HG02588 (cell line): ENCODE measurements at regions not wholly inside any gene's neighbourhood (a gene's known extent, or its start where the extent isn't known, plus 50 kb on each side); places are given as distances from the start of the nearest gene placed in this dataset.

Experiments used
- ATAC-seq: cut with Tn5 transposase; IDR thresholded peaks from one replicate; pipeline ENCODE4 v1.9.1; 2021; ENCODE audit warnings: mild to moderate bottlenecking, moderate library complexity; ENCODE audit not compliant: unreplicated experiment

DNA sequence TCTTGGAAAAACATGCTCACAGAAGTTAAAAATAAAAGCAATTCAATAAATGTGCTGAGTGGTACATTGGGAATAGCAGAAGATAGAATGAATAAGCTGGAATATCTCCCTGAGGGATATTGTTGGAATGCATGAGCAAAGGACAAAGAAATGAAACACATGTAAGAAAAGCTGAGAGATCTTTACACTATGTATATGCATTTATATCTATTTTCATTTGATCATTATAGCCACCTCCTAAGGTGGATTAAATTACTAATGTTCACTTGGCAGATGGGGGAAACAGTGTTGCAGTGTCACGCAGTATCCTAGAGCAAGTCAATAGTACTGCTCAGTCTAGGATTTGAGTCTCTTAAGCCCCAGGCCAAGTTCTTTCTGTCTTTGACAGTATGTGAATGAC, 542.0 kb upstream of the MARCKS start:
- no peak for ATAC-seq

DNA sequence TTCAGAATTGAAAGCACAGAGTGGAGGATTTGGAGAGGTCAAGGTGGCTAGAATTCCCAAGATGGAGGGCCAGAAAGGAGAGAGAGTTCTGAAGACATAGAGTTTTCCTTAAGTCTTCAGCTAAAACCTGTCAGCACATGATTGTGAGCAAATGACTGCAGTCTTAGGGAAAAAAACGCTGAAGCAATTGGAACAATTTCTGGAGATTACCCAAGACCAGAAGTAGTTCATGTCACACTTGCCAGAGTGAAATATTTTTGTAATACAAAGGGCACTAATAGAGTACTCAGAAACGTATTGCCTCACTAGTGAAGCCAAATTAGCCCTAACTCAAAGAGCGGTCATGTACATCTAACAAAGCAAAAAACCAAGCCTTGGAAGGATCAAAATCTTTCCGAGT, 541.3 kb upstream of the MARCKS start:
- no peak for ATAC-seq

DNA sequence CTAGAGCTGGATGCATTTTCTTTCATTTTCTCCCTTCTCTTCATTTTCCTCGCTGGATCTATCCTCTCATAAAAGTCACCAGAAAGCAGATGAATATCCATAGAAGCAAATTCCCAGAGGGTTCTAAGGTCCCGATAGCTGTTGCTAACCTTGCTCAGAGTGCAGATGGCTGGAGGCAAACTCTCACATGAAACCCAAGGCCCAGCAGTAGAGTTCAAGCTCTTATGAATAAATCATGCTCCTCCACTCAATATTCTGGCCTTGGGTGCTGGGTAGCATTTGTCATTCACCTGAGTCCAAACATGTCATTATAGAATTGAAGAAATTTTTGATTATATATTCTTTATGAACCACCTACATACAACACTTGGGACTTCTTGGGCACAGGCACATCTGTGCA, 539.7 kb upstream of the MARCKS start:
- no peak for ATAC-seq

DNA sequence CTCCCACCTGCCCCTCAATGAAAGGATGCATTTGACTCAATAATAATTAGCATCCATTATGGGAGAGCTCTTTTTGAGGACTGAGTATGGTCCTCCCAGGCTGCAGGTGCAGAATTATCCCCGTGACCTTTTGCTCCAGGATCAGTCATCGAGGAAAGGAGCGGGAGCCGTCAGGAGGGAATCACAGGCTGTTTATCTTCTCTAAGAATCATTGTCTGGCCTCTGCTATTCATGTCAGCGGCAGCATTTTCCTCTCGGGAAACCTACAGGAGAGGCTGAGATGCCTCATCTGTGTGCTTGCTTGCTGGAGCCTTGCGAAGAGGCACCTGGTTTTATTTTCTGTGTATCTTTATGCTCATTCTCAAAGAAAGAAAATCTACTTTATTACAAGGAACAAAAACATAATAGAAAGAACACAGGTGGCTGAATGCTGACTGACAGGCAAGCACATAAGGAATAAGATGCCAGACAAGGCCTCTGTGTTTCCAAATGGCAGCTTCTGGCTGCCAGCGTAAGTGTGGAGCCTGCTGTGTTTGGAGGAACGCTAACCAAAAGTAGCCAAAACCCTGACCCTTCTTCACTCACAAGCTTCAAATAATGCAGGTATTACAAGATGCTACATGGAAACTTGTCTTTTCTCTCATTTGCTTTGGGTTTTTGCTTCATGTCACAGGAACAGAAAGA, 539.1 kb upstream of the MARCKS start:
- no peak for ATAC-seq

DNA sequence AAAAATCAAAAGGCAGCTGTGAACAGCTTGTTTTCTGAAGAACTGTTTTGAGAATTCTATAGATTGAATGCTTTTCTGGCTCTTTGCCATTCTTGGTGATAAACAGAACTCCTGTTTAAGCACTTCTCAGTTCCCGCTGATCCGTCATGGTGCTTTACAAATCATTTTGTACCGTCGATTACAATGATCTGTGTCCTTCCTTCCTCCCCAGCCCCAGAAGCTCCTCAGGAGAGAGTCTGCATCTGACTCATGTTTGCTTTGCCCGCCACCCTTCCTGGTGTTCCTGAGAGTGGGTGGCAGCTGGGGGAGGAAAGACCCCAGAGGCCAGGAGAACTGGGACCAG, 538.6 kb upstream of the MARCKS start:
- no peak for ATAC-seq

DNA sequence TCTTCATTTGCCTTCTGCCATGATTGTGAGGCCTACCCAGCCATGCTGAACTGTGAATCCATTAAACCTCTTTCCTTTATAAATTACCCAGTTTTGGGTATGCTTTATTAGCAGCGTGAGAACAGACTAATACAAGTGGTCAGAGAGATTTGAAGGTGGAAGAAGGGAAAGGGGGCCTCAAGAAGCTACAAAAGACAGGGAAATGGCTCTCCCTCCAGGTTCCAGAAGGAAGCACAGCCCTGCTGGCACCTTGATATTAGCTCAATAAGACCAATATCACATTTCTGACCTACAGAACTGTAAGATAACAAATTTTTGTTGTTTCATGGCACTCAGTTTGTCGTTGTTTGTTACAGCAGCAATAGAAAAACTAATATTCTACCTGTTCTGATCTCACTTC, 536.5 kb upstream of the MARCKS start:
- ATAC-seq: no peak

DNA sequence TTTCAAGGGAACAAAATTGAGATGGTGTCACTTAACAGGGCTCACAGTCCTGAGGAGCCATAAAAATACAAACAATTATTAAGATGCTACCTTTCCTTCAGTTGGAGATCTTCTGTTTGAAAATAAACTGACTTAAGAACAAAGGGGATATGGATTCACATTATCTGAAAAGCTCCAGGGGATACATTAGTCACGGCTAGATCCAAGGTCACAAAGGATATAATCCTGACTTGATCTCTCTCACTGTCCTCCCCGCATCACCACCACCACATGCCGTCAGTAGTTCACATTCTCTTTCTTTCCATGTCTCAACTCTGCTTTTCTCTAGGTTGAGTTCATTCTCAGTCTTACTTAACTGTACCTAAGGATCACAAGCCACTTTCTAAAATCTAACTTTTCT, 530.4 kb upstream of the MARCKS start:
- no peak for ATAC-seq

DNA sequence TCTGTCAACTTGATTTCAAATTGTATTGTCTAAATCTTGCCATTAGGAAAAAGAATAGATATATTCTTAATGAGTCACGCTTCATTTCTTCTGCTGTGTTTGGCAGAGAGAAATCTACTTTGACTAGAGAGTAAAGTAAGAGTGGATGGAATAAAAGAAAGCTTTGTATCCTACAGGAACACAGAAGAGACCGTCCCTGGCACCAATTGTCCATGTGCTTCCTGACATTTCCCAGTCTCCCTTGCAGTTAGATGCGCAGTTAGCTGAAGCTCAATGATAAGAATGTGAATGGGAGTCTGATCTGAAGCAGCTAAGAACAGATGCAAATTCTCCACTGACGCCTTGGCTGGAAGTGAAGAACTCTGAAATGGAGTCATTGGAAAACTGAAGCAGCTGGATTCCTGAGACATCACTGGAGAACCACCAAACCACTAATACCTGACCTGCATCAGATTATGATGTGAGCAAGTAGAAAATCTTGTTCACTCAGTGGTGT, 528.2 kb upstream of the MARCKS start:
- ATAC-seq: no peak

DNA sequence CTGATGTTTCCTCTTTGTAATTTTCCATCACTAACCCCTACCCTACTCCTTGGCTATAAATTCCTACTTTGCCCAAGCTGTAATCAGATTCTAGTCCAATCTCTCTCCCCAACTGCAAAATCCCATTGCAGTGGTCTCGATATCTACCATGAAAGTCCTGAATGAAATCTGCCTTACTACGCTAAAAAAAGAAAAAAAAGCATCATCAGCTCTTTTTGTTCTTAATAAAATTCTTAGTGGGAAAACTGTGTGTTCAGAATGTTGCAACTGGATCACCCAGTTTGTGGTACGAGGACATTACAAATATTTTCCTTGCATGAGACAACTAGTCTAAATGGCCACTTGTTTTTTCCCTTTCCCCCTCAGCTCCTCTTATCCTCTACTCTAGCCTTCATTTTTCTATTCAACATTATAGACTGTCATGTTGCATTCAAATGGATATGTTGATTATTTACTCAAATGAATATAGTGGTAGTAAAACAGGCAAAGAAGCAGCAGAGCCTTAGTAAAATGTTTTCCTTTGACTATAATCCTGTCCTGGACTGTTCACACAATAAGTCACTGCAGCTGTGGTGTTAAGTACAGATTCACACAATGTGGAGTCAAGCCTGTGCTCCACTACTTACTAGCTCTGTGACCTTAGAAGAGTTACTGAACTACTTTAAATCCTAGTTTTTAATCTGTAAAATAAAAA, 527.1 kb upstream of the MARCKS start:
- ATAC-seq: no peak

DNA sequence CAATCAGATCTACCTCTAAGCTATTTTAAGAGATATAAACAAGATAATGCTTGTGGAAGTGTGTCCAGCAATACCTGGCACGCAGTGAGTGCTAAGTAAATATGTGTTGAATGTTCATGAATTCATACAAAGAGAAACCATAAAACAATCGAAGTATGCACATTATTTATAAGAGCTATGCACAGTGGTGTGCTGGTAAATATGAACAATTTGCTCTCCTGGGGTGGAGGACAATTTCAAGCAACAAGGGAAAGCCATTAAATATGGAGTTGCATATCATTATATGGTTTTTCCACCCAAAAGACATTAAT, 526.6 kb upstream of the MARCKS start:
- ATAC-seq: no peak

DNA sequence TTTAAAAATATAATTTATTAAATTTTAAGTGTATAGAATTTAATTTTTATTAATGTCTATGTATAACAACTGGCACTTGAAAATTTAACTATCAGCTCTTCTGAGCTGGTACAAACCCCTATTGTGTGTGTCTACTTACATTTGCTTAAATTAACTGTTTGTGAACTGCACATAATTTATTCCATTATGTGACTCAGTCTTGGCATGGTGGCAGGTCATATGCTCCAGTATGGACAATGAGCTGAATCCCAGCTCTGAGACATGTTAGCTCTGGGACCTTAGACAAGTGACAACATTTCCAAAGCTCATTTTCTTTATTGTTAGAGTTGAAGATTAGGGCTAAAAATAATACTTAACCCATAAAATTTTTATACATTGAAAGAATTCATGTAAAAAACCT, 526.1 kb upstream of the MARCKS start:
- ATAC-seq: no peak

DNA sequence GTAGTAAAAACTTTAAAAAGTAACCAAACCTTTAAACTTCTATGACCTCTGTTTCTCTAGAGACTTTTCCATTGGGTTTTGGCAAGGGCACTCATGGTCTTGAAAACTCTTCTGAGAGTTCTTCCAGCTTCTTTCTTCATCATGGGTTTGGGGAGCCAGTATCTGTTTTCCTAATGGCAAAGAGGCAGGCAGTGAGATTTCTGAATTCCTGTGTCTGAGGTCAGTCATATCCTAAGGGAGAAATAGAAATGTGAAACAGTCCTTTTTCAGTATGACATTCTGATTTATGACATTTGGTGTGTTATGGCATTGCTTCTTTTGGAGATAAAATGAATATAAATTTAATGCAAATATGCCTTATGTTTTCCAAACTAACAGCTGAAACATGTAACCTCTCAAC, 518.5 kb upstream of the MARCKS start:
- no peak for ATAC-seq

DNA sequence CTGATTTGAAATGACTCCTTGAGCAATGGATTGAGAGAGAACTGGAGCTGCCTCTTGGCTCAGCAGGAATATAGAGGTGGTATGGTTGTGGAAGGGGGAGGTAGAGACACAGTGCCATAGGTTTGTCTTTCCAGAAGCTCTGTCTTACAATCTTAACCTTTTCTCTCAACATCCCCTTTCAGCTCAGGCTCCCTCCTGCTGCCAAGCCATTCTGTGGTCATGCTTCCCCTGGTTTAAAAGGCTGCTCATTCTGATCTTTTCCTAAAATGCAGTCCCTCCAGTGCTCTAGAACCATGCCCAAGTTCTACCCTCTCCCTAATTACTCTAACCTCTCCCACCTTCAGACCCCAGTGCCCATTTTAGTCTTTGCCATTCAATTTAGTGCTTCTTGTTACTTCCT, 517.9 kb upstream of the MARCKS start:
- no peak for ATAC-seq

DNA sequence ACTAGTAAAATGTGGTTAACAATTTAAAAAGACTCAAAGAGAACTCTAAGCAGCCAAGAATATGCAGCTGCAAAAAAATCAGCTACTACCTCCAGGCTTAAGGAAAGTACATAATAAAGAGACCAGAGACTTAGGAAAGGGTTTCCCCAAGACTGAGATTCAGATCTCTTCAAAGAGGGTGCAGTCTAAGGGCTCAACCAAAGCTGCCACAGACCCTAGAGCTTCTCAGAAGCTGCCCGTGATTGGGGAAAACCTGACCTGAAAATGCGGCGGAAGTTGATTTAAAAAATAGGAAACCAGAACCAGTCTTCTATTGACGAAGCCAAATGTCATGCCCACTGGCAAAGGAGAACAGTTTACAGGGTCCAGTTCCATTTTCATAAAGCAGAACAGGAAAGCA, 516.8 kb upstream of the MARCKS start:
- ATAC-seq: peak; percentile 80

DNA sequence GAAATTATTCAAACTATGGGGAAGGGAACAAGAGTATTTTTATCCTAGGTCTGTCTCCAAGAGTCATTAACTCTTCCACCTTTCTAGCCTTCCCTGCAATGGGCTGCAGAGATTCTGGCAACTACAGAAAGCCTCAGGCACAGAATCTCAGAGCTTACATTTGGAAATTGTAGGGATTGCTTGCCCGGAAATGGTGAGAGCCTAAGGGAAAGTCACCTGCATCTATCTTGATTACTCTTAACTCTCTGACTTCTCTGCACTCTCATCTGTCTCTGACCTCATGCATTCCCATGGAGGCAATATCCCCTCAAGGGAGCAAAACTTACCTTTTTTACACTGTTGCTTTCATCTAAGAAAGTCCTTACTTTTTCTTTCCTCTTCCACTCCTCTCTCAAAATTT, 513.2 kb upstream of the MARCKS start:
- no peak for ATAC-seq

DNA sequence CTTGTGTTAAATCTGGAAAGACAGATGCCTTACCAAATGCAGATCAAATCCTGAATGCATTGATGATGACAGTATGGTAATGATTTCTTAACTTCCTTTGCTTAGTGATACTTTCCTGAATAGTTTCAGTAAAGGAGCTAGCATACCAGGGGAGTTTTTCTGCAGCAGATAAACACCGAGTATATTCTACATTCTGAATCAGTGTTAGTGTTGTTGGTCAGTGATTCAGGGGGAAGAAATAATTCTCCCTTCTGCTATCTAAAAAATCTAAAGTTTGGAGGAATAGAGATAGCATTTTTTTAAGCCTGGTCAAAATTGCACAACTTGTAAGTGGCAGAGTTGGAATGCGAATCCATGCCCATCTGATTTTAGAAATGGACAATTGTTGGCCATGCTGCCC, 512.2 kb upstream of the MARCKS start:
- no peak for ATAC-seq

DNA sequence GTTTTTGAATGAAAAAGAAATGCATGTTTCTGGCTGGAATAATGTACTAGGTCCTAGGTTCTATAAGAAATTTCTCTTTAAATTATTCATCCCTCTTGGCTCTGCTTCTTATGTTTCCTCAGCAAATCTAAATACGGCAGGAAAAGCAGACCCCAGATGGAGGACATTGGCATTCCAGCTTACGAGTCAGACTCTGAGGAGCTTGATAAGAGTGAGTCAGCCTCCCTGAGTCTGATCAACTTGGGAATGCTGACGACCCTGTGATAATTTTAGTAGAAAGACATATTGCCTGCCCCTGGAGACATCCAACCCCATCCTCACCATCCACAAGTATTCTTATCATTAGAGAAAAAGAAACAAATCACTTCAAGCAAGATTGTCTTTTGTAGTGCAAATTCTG, 509.7 kb upstream of the MARCKS start:
- ATAC-seq: no peak

DNA sequence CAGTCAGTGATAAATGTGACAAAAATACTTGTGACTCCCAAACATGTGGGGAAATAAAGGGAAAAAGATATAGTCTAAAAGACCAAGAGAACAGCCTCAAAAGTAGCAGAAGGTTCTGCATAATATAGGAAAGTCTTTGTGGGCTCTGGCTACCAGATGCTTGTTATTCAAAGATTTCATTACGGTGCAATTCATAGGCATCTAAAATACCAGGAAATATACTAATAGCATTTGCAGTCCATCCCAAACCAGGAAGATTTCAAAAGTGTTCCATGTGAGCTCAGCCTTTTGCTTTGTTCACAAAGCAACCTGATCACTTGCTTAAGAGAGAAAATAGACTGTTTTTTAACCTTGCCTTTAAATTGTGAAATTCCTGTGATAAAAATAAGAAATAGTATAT, 506.7 kb upstream of the MARCKS start:
- no peak for ATAC-seq

DNA sequence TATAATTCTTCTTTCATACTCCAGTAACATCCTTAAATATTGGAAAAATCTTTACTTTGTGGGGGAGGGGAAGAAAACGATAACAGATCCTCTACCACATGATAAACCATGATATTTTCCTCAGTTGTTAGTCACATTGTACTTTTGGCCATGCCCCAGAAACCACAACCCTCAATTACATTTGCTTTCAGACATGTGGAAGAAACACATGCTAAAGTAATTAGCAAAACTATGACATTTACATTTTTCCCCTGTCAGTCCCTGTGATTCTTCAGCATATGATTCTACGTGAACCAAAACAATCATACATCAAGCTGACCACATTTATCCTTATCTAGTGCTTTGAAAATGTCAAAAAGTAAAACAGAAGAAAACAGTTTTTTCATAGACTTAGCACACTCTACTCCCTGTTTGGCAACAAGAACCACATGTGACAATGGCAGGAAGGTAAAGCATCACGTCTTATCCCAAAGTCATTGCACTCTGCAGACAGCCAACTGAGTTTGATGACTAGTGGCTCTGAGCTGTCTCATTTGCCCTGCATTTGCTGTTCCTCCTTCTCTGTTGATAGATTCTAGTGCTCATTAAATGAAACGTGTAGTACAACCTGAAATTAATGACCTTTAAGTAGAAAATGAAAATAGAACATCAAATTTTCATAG, 505.8 kb upstream of the MARCKS start:
- no peak for ATAC-seq

DNA sequence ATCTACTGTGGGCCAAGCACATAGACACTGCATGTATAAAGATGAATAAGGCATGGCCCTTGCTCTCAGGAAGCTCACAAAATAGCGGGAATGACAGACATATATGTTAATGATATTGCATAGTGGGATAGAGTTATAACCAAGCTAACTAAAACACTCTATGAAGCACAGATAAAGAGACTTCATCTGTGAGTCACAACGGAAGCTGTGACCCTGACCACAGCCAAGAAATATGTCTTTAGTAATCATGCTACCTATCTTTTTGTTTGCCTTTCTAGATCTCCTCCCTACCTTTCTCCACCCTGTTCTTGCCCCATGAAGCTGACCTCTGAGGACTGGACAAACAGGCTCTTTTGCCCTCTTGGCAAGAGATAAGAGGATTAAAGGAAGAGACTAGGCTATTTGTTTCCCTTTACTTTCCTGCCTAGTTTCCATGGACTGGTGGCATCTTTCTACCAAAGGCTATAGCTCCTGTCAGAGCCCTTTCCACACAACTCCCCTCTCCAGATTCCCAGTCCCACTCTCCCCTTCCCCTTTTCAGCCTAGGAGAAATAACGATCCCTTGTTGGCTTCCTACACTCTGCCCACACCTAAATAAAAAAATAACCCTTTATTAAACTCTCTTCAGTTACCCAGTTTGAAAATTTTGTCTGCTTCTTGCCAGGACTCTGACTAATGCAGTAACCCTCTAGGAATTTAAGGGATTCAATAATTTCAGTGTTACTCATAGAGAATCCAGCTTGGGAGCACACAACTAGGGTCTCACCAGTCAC, 504.9 kb upstream of the MARCKS start:
- ATAC-seq: no peak

DNA sequence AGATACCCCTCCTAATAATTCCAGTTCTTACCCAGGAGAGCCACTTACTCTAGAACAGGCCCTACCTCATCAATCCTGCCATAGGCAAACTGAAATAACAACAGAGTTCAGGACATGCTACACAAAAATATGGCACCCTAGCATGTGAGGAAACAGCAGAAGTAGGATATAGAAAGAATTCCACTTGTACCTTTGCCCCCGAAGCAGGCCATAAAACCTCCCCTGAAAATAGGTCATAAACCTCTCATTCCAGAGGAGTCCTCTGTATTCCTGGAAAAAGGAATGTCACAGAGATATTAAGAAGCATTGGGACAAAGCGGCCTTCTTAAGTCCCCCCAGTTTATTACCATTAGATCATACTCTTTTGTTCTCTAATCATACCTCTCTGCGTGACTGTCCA, 504.3 kb upstream of the MARCKS start:
- no peak for ATAC-seq

DNA sequence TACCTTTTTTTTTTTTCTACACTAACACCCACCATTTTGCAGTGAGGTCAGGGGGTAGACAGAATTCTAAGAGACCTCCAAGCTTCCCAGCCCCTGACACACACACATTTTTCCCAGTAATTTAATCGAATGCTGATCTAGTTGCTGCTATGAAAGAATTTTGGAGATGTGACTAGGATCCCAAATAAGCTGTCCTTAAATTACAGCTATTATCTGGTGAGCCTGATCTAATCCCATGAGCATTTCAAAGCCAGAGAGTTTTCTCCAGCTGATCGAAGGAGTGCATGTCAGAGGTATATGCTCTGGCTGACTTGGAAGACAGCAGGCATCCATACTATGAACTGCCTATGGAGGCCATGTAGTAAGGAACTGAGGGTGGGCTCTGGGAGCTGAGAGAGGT, 503.8 kb upstream of the MARCKS start:
- no peak for ATAC-seq
